ENCODE measurements at regions not wholly inside any gene's neighbourhood (a gene's known extent, or its start where the extent isn't known, plus 50 kb on each side); places are given as distances from the start of the nearest gene placed in this dataset.

DNA sequence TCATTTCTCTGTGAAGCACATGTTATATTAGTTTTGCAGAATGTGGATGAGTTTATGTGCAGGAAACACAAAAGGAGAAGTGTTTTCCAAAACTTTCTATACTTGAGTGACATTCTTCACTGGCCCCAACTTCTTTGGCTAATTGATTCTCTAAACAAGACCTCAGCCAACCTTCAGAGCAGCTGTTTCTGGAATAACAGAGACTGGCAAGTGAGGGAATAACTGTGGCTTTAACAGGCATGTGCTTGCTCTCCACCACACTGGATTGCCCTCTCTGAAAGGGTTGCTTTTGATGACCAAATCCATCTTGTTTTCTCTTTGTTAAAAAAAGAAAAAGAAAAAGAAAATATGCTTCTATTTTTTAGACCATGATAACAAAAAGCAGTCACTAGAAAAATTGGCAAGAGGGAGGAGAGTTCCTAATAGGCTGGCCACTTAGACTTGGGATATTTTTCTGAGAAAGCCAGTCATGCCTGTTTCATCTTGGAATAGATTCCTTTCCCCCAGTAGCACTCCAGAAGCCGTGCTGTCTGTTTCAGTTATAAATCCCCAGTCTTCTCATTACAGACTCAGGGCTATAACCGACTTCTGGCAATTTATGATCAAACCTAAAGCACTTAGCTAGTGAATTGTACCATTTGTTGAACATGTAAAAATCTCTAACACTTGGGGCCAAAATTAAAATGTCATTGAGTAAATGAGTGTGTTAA lies 295.0 kb upstream of the NR3C2 start:
- Histone ChIP-seq H3K9ac (ENCODE audit: control insufficient read depth, extremely low read depth, insufficient read depth, low read length) (no peak overlapping the region), H3K4me3 (ENCODE audit: control insufficient read depth in 2 of 3, extremely low read depth in 1 of 3, insufficient read depth in 2 of 3, low read depth in 1 of 3, low read length in 3 of 3) (no peak overlapping the region), H3K27ac (ENCODE audit: control insufficient read depth, insufficient read depth, low read length) (no peak overlapping the region), H3K4me1 (ENCODE audit: control insufficient read depth, extremely low read depth, insufficient read depth, low read length) (no peaks in the 10 kb centered on the region), H2AFZ (ENCODE audit: control insufficient read depth, low read length) (no peak overlapping the region), H4K20me1 (ENCODE audit: control insufficient read depth, extremely low read depth, insufficient read depth, low read length) (no peaks in the 10 kb centered on the region), H3K27me3 (ENCODE audit: control insufficient read depth, extremely low read depth, insufficient read depth, low read length) (no peaks in the 10 kb centered on the region), H3K4me2 (ENCODE audit: control insufficient read depth, extremely low read depth, insufficient read depth, low read depth, low read length) (no peak overlapping the region), H3K9me3 (ENCODE audit: control insufficient read depth, low read depth, low read length) (no peaks in the 10 kb centered on the region), H3K36me3 (ENCODE audit: control insufficient read depth in 2 of 2, extremely low read depth in 1 of 2, insufficient read depth in 2 of 2, low read length in 2 of 2) (no peaks in the 10 kb centered on the region), H3K9me1 (ENCODE audit: control insufficient read depth, extremely low read depth, insufficient read depth, low read length) (no peaks in the 10 kb centered on the region), H3K79me2 (ENCODE audit: control insufficient read depth, insufficient read depth, low read length) (no peaks in the 10 kb centered on the region)
- DNase-seq (ENCODE audit: low read depth, low spot score), result no peak
- dilution Hi-C loops (cut with MboI; ENCODE audit: extremely low pct_ligation_motif_present, low sequenced_read_pairs), result no loop called here
- no peak for FAIRE-seq
- TF ChIP-seq EZH2 (IDR thresholded peaks at IDR 0.05; ENCODE audit: low read length), result no peak
- no peak for TF ChIP-seq CTCF (optimal IDR thresholded peaks at IDR 0.05 in 1 of 3, IDR thresholded peaks at IDR 0.05 in 1 of 3, conservative IDR thresholded peaks at IDR 0.05 in 1 of 3; ENCODE audit: extremely low read depth in 1 of 3, insufficient read depth in 2 of 3, low read length in 3 of 3)

GRCh38 chr4:148735432-148736155 lies 293.4 kb upstream of the NR3C2 start:
- H3K79me2 ChIP-seq (ENCODE audit: control insufficient read depth, insufficient read depth, low read length), result no peaks in the 10 kb centered on the region
- H3K9me3 ChIP-seq (ENCODE audit: control insufficient read depth, low read depth, low read length), result no peaks in the 10 kb centered on the region
- H2AFZ ChIP-seq (ENCODE audit: control insufficient read depth, low read length), result no peak overlapping the region
- no peak overlapping the region for H3K4me2 ChIP-seq (ENCODE audit: control insufficient read depth, extremely low read depth, insufficient read depth, low read depth, low read length)
- no peaks in the 10 kb centered on the region for H4K20me1 ChIP-seq (ENCODE audit: control insufficient read depth, extremely low read depth, insufficient read depth, low read length)
- H3K4me1 ChIP-seq (ENCODE audit: control insufficient read depth, extremely low read depth, insufficient read depth, low read length), result no peaks in the 10 kb centered on the region
- dilution Hi-C loops (cut with MboI; ENCODE audit: extremely low pct_ligation_motif_present, low sequenced_read_pairs), result no loop called here
- TF ChIP-seq CTCF (optimal IDR thresholded peaks at IDR 0.05 in 1 of 3, IDR thresholded peaks at IDR 0.05 in 1 of 3, conservative IDR thresholded peaks at IDR 0.05 in 1 of 3; ENCODE audit: extremely low read depth in 1 of 3, insufficient read depth in 2 of 3, low read length in 3 of 3), result no peak
- no peak for TF ChIP-seq EZH2 (IDR thresholded peaks at IDR 0.05; ENCODE audit: low read length)
- H3K9me1 ChIP-seq (ENCODE audit: control insufficient read depth, extremely low read depth, insufficient read depth, low read length), result no peaks in the 10 kb centered on the region
- no peak overlapping the region for H3K4me3 ChIP-seq (ENCODE audit: control insufficient read depth in 2 of 3, extremely low read depth in 1 of 3, insufficient read depth in 2 of 3, low read depth in 1 of 3, low read length in 3 of 3)
- no peak for FAIRE-seq
- H3K27ac ChIP-seq (ENCODE audit: control insufficient read depth, insufficient read depth, low read length), result no peak overlapping the region
- no peak for DNase-seq (ENCODE audit: low read depth, low spot score)
- H3K36me3 ChIP-seq (ENCODE audit: control insufficient read depth in 2 of 2, extremely low read depth in 1 of 2, insufficient read depth in 2 of 2, low read length in 2 of 2), result no peaks in the 10 kb centered on the region
- no peak overlapping the region for H3K9ac ChIP-seq (ENCODE audit: control insufficient read depth, extremely low read depth, insufficient read depth, low read length)
- no peaks in the 10 kb centered on the region for H3K27me3 ChIP-seq (ENCODE audit: control insufficient read depth, extremely low read depth, insufficient read depth, low read length)
